Pulmonary artery endothelial cell (primary cell): ENCODE measurements at regions not wholly inside any gene's neighbourhood (a gene's known extent, or its start where the extent isn't known, plus 50 kb on each side); places are given as distances from the start of the nearest gene placed in this dataset.
"Not testable (repeated sequence)": the region's sequence is repeated elsewhere in the genome, so short reads cannot be mapped to it uniquely, and the experiment has no call there.

Source experiments
- DNase-seq: peaks from one replicate; pipeline ENCODE4 v3.0.0-alpha.2; 2011; ENCODE audit warnings: low read depth, low spot score

DNA sequence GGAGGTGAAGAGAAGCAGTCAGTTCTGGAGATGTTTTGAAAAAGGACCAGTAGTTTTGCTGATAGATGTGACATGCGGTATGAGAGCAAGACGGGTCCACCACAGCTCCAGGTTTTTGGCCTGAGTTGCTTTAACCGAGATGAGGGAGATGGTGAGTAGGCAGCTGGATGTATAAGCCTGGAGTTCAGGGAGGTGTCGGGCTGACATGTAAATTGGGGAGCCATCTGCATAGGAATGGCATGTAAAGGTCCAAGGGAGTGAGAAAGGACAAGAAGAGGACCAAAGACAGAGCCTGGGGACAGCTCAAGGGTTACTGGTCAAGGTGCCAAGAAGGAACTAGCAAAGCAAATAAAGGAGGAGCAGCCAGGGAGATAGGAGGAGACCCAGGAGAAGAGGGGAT lies 503.7 kb downstream of the MATN1 start:
- no peak for DNase-seq

DNA sequence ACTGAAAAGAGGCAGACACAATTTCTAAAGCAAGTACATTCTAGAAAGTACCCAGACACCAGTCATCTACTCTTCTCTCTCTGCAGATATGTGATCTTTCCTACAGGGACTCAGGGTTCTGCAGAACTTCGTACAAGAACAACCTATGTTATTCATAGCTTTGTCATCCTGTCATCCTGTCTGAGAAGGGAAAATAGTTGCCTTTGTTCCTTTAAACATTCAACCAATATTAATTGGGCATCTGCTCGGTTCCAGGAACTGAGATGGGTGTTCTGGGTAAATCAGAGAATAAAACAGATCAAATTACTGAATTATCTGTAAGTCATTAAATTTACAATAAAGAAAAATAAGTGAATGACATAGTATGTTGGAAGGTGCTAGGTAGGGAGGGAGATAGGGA lies 504.9 kb downstream of the MATN1 start:
- DNase-seq: no peak

DNA sequence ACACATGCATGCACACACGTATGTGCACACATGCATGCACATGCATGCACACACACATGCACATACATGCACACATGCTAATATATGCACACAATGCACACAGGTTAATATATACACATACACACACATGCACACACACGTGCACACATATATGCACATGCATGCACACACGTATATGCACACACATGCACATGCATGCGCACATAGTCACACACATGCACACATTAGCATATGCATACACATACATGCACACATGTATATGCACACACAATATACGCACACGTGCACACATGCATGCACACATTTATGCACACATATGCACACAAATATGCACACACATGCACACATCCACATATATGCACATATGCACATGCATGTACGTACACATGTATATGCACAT lies 506.8 kb downstream of the MATN1 start:
- no peak for DNase-seq

DNA sequence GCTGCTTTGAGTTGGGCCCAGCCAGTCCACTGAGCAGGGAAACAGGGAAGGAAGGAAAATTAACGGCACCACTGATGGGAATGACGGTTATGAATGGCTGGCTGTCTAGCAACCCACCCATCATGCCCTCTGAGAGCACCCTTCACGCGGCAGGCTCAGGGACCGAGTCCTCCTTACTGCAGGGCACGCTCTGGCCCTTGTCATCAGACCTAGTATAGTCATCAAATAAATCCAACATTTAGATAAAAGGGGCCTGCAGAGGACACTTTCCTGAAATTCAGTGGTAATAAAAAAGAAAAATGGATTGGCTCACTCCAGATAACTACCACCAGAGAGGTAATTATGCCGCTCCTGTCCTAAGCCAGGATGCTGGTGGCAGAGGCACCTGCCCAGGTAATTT lies 509.4 kb downstream of the MATN1 start:
- DNase-seq: no peak

DNA sequence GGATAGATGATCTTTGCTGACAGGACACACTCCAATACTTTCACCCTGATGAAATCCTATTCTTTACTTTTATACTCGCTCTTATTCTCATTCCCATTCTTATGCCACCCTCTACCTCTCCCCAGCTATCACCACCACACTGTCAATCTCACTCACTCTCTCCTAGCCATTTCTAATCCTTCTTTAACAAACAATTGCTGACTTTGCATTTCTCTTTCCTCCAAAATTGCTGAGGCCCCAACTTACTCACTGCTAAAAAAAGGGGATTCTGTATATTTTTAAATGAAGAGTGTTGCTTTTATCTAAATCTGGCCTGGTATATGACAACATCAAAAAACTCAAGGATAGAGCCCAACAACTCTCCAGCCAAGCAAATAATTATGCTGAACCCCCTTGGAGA lies 515.4 kb downstream of the MATN1 start:
- not testable (repeated sequence) for DNase-seq

DNA sequence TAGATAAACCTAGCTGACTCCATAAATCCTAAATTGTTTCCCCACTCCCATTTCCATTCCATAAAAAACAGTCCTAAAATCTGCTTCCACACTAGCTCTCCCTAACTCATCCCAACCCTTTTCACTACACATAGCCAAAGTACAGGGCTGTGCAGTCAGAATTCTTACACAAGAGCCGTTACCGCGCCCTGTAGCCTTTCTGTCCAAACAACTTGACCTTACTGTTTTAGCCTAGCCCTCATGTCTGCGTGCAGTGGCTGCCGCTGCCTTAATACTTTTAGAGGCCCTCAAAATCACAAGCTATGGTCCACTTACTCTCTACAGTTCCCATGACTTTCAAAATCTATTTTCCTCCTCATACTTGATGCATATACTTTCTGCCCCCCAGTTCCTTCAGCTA lies 516.8 kb downstream of the MATN1 start:
- DNase-seq: not testable (repeated sequence)

DNA sequence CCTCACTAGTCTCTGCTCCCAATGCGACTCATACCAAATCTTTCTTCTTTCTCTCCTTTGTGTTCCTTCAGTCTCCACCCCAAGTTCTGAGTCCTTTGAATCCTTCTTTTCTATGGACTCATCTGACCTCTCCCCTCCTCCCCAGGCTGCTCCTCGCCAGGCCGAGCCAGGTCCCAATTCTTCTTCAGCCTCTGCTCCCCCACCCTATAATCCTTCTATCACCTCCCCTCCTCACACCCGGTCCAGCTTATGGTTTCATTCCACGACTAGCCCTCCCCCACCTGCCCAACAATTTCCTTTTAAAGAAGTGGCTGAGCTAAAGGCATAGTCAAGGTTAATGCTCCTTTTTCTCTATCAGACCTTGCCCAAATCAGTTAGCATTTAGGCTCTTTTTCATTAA lies 518.5 kb downstream of the MATN1 start:
- not testable (repeated sequence) for DNase-seq

DNA sequence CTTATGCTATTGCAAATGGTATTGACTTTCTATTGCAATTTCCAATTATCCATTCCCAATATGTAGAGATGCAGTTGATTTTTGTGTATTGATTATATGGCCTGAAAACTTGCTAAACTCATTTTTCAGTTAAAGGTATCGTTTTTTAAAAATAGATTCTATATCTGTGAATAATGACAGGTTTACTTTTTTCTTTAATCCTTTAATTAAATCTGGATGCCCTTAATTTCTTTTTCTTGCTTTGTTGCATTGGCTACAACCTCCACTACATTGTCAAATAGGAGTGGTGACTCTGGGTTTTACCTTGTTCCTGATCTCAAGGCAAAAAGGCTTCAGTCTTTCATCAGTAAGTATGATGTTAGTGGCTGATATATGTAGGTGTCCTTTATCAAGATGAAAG lies 522.4 kb downstream of the MATN1 start:
- DNase-seq: no peak

DNA sequence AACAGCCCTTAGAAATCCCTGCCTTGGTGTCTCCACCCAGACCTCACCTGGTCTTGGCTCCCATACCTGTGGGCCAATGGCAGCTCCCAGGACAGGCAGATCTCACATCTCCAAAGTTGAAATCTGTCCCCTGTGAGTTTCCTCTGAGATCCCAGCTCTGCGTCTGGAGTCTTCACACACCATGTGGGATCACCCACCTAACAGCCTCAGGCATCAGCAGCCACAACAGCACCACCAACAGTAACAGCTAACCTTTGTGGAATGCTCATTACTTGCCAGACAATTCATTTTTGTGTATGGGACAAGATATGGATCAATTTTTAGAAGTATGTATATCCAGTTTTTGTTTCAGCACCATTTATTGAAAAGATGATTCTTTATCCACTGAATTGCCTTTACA lies 523.2 kb downstream of the MATN1 start:
- no peak for DNase-seq

DNA sequence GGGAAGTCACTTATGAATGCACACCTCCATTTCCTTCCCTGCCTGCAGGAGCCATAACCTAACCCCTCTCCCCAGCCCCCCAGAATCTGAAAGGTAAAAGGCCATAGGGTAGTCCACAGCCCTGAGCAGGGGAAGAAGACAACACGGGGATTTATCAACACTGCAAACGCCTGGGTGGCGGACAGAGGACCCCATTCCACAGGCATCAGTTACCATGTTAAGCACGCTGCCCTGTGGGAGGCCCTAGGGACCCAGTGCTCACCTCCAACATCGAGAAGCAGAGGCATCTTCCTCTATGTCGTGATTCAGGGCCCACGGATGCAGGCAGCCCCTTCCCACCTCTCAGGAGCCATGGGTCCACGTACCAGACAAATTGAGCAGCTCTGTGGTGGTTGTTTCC lies 523.8 kb downstream of the MATN1 start:
- DNase-seq: no peak

DNA sequence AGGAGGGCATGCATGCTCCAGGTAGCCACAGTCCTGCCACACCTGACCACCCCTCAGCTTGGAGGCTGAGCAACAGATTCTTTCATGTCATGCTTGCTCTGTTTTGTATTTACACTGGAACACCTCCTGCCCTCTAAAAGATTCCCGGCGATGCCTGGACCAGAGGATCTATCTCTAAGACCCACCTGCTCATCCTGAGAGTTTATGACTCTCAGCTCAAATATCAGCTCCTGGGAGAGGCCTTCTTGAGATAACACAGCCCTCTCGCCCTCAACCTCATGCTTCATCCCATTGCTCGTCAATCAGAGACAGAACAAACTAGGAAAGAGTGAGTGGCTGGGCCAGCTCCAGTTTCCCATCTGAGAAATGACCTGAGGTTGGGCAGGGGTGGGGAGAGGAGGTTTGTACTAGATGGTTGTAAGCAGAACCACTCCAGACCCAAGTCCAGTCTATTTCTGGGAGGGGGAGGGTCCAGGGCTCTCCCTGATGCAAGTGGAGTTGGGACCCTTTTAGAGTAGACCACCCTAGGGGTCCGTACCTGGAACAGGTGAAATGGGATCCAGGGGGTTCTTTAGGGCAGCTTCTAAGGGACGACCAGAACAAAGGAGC lies 524.5 kb downstream of the MATN1 start:
- no peak for DNase-seq

DNA sequence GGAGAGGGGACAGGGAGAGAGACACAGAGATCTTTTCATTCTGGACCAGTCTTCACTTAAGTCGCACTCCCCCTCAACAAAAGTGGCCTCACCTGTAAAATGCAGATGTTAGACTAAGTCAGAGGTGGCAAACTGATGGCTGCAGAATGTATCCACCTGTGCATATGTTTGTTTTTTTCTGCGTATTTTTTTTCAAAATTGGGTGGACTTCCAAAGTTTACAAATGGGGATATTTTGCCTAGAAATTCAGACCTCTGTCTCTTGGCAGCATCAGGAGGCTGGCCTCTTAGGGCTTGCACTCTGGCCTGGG lies 525.0 kb downstream of the MATN1 start:
- no peak for DNase-seq

DNA sequence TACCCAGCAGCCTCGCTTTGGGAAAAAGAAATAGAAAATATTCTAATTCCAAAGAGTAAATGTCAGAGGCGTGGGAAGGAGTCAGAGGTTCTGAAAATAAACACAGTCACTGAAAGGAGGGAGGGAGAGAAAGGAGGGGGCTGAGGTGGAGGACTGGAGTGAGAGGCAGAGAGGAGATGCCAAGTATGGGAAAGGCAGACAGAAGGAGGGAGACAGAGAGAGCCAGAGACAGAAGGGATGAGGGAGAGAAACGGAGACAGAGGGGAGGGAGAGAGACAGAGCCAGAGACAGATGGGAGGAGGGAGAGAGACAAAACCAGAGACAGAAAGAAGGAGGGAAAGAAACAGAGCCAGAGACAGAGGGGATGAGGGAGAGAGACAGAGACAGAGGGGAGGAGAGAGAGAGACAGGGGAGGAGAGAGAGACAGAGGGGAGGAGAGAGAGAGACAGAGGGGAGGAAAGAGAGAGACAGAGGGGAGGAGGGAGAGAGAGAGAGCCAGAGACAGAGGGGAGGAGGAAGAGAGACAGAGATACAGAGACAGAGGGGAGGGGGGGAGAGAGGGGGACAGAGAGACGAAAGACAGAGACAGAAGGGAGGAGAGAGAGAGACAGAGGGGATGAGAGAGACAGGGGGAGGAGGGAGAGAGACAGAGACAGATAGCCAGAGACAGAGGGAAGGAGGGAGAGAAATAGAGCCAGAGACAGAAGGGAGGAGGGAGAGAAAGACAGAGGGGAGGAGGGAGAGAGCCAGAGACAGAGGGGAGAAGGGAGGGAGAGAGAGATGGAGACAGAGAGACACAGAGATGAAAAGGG lies 525.5 kb downstream of the MATN1 start:
- DNase-seq: no peak

DNA sequence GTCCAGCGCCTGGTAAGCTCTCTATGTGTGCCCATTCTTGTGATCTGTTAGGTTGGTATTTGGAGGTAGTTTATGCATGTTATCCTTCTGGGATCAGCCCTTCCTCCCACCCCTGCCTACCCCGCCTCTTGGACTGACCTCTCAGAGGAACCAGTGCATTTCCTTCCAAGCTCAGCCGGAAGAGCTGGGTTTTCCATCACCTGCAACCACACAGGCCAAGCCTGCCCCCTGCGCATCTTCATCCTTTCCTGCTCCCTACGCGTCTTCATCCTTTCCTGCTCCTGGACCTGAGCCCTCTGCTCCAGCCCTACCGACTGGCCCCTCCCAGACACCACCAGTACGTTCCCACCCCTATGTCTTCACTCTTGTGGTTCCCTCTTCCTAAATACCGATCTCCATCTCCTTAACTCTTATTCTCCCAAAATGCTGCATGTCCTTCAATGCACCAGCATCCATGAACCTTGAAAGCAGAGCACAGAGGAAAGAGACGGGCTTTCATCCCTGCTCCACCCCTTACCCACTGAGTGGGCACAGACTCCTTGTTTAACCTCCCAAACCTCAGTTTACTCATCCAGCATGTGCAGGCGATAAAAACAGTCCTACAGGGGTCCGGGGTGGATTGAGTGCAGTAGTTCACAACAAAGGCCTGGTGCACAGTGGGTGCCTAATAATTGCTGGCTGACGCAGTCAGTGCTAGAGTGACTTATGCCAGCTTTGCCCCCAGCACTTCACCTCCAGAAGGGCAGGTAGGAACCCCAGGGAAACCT lies 526.3 kb downstream of the MATN1 start:
- no peak for DNase-seq

DNA sequence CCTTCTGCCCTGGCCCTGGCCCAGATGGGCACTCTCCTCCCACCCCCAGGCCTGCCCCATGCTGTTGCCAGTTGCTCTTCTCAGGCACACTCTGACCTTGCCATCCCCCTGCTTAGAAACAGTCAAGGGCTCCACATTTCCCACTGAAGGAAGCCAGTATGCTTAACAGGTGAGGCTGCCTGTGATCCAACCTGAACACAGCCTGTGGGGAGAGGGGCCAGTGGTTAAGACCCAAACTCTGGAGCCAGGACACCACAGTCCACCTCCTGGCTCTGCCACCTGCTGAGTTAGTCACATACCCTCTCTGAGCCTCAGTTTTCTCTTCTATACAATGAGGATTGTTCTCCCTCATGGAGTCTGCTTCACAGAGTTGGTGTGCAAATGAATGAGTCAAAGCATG lies 526.9 kb downstream of the MATN1 start:
- DNase-seq: no peak

DNA sequence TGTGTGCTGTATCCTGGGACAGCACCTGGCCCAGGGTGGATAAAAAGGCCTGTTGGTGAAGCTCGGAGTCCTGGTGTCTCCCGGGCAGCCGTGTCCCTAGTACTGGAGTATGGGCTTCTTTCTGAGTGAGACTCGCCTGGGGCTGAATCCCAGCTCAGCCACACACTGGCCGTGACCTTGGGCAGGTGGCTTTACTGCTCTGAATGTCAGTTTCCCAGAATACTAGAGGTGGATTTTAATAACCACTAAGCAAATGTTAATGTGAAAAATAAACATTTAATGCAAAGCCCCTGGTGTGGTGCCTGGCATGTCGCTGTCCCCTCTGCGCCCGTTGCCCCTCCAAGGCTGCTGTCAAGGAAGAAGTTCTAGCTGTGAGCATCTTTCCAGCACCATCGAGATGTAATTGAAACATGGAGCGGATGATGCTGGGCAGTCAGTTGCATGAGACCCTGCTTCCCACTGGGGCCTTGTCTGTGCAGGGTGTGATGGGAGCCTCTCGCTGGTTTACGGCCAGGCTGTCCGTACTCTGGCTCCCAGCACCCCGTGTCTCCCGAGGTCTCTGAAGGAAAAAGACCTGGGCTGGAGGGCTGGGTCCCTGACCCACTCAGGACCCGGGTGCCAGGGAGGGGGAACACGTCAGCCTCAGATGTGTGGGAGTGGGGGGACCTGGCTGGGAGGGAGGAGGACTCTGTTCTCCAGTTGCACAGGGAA lies 527.8 kb downstream of the MATN1 start:
- no peak for DNase-seq

DNA sequence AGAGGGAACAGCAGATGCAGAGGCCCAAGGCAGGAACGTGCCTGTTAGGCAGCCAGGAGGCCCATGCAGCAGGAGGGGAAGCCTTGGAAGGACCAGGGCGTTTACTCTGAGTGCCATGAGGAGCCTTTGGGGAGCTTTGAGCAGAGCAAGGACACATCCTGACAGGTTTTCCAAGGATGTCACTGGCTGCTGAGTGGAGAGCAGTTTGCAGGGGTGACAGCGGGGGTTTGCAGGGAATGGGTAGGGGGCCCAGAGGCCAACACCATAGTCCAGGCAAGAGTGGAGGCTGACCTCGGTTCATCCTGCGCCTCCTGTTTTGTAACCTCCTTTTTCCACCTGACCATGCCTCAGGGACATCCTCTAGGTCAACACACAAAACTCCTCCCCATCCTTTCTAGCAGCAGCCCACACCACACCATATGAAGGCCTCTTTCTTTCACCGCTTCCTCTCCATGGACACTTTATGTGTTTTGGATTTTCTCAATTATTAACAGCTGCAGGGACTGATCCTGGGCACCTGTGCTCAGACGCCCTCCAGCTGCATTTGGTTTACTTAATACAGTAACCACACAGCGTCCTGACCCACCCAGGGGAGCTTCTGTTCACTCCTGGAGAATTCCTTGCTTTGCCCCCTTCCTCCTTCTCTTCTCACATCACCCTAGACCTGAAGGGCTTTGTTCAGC lies 528.5 kb downstream of the MATN1 start:
- no peak for DNase-seq

DNA sequence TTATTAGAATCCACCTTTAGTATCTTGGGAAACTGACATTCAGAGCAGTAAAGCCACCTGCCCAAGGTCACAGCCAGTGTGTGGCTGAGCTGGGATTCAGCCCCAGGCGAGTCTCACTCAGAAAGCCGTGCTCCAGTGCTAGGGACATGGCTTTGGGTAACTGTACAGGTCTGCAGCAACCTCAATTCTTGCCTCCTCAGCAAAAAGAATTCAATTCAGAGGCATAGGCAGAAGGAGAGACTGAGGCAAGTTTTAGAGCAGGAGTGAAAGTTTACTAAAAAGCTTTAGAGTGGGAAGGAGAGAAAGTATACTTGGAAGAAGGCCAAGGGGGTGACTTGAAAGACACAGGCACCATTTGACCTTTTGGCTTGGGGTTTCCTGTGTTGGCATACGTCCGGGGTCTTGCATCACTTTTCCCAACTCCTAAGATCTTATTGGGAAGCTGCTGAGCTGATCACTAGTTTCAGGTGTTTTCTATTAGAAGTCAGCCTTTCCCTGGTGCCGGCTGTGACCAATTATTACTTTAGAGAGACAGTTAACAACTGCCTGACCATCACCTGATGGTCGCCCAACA lies 529.3 kb downstream of the MATN1 start:
- DNase-seq: no peak

DNA sequence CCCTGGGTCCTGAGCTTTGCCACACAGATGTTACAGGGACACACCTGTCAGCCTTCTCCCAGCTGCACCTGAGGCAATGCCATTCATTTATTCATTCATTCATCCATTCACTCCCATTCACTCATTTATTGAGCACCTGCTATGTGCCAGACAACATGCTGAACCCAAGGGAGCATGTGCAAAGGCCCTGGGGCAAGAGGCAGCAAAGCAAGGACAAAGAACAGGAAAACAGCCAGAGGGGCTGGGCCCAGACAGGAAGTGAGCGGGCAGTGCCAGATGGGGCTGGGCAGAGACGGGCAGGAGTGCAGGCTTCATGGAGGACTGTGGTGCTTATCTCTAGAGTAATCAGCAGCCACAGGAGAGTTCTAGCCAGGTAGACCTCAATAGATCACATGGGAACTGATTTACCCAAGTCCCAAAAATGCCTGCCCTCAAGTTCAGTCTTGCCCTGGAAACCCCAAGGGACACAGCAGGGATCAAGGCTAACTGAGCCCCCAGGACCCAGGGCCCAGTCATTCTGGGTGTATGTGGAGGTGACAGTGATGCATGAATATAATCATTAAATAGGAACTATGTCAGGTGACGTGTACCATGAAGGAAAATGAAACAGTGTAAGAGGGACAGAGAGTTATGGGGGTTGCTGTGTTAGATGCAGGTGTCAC lies 530.3 kb downstream of the MATN1 start:
- no peak for DNase-seq

DNA sequence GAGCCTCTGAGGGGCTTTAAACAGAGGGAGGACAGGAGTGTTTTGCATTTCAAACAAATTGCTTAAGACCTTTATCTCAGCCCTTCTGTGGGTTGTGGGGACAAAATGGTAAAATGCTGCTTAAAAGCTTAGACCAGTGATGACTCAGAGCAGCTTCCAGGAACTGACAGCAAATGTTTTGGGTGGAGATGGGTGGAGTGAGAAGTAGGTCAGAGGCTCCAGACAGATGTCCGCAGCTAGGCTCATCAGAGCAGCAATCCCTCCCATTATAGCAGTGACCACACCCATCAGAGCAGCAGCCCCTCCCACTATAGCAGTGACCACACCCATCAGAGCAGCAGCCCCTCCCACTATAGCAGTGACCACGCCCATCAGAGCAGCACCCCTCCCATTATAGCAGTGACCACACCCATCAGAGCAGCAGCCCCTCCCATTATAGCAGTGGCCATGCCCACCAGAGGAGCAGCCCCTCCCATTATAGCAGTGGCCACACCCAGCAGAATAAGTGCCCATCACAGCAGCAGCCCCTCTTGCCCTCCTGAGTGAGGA lies 532.2 kb downstream of the MATN1 start:
- no peak for DNase-seq
